ENCODE measurements at regions not wholly inside any gene's neighbourhood (a gene's known extent, or its start where the extent isn't known, plus 50 kb on each side); places are given as distances from the start of the nearest gene placed in this dataset.

DNA sequence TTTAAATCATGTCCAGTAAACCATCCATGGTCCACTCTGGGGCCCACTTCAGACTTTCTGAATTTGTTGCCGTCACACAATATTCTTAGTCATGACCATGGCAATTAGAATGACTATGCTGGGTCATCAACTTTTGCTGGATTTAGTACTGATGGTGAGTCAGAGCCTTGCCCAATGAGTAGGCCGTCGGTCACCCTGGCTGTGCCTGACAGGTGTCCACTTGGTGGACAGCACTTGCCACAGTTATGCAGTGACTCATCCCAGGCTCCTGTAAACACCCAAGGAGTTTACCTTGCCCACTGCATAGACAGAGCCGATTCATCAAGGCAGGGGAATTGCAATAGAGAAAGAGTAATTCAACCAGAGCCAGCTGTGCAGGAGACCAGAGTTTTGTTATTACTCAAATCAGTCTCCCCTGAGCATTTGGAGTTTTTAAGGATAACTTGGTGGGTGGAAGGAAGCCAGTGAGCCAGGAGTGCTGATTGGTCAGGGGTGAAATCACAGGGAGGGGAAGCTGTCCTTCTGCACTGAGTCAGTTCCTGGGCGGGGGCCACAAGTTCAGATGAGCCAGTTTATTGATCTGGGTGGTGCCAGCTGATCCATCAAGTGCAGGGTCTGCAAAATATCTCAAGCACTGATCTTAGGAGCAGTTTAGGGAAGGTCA lies 333.8 kb downstream of the PTPRU start:
- Histone ChIP-seq H3K9me3 (peaks cover 0 to 9% (median 0%) of the 10 kb centered on the region in 3 donors), H3K4me1 (peaks cover 0 to 4% of the 10 kb centered on the region in 2 donors), H3K27ac (peak overlapping the region in 2 of 4 donors; percentile 59 to 61), H3K4me3 (no peak overlapping the region), H3K36me3 (no peaks in the 10 kb centered on the region), H3K27me3 (peaks cover 0 to 2% (median 0%) of the 10 kb centered on the region in 3 donors)
- intact Hi-C loops (cut with DNase I; ENCODE audit: low total_unique reads) (loop anchor here (10.0 kb wide), 1 partner anchor 955 kb away; no protein-coding TSS in a partner anchor), in situ Hi-C loops (cut with MboI; ENCODE audit: low sequenced_read_pairs in 4 of 4) (no loop called here)
- TF ChIP-seq POLR2A (IDR thresholded peaks at IDR 0.05) = no peak
- TF ChIP-seq, protein P1, sequence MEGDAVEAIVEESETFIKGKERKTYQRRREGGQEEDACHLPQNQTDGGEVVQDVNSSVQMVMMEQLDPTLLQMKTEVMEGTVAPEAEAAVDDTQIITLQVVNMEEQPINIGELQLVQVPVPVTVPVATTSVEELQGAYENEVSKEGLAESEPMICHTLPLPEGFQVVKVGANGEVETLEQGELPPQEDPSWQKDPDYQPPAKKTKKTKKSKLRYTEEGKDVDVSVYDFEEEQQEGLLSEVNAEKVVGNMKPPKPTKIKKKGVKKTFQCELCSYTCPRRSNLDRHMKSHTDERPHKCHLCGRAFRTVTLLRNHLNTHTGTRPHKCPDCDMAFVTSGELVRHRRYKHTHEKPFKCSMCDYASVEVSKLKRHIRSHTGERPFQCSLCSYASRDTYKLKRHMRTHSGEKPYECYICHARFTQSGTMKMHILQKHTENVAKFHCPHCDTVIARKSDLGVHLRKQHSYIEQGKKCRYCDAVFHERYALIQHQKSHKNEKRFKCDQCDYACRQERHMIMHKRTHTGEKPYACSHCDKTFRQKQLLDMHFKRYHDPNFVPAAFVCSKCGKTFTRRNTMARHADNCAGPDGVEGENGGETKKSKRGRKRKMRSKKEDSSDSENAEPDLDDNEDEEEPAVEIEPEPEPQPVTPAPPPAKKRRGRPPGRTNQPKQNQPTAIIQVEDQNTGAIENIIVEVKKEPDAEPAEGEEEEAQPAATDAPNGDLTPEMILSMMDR (IDR thresholded peaks at IDR 0.05 in 4 of 5, conservative IDR thresholded peaks at IDR 0.05 in 1 of 5) = no peak
- ATAC-seq (peak; percentile 97), DNase-seq (peak; percentile 43 to 84)

DNA sequence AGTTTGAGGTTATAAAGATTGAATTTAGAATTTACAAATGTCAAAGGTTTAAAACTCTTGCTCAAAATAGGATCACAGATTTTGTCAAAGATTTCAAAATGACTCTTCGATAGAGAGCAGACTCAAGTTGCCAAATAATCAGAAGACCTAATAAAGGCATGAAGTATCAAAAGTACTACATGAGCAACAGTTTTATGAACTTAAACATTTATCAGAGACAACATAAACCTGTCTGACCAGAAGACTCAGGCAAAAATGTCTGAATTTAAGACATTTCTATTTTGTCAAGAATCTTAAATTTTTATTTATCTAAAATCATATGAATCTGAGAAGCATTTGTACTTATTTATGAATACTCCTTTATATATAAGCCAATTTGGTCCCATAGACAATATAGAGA lies 330.9 kb downstream of the PTPRU start:
- H3K4me3 ChIP-seq = no peak overlapping the region
- H3K27me3 ChIP-seq = peaks cover 0 to 2% (median 0%) of the 10 kb centered on the region in 3 donors
- DNase-seq (no peak), ATAC-seq (no peak)
- H3K36me3 ChIP-seq = no peaks in the 10 kb centered on the region
- in situ Hi-C loops (cut with MboI; ENCODE audit: low sequenced_read_pairs in 4 of 4) = no loop called here
- H3K27ac ChIP-seq = no peak overlapping the region
- peaks cover 0 to 4% of the 10 kb centered on the region in 2 donors for H3K4me1 ChIP-seq
- TF ChIP-seq POLR2A (IDR thresholded peaks at IDR 0.05) = no peak
- TF ChIP-seq, protein P1 (IDR thresholded peaks at IDR 0.05 in 4 of 5, conservative IDR thresholded peaks at IDR 0.05 in 1 of 5) = no peak
- intact Hi-C loops (cut with DNase I; ENCODE audit: low total_unique reads) = no loop called here
- peaks cover 0 to 9% (median 0%) of the 10 kb centered on the region in 3 donors for H3K9me3 ChIP-seq

DNA sequence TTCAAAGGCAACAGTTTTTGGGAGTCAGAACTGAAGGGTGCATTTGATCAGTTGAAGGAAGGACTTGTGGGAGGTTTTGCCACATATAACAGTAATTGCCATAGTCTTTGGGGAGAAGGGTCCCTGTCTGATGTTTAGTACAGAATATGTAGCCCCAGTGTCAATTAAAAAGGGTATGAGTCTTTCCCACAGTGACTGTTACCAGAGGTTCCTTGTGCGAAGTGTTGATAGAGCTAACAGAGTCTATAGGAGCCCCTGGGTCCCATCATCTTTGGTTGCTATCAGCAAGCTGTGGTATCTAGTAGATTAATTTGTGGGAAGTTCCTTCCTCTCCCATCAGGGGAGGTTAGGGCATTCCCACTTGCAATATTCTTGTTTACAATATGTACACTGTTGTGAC lies 329.2 kb downstream of the PTPRU start:
- Histone ChIP-seq H3K4me3 (no peak overlapping the region), H3K27me3 (peaks cover 0 to 2% (median 0%) of the 10 kb centered on the region in 3 donors), H3K9me3 (peaks cover 0 to 9% (median 0%) of the 10 kb centered on the region in 3 donors), H3K4me1 (peaks cover 0 to 4% of the 10 kb centered on the region in 2 donors), H3K36me3 (no peaks in the 10 kb centered on the region), H3K27ac (no peak overlapping the region)
- no peak for ATAC-seq
- intact Hi-C loops (cut with DNase I; ENCODE audit: low total_unique reads) (no loop called here), in situ Hi-C loops (cut with MboI; ENCODE audit: low sequenced_read_pairs in 4 of 4) (no loop called here)
- DNase-seq = no peak
- no peak for TF ChIP-seq POLR2A (IDR thresholded peaks at IDR 0.05)
- TF ChIP-seq, protein P1 (IDR thresholded peaks at IDR 0.05 in 4 of 5, conservative IDR thresholded peaks at IDR 0.05 in 1 of 5) = no peak

DNA sequence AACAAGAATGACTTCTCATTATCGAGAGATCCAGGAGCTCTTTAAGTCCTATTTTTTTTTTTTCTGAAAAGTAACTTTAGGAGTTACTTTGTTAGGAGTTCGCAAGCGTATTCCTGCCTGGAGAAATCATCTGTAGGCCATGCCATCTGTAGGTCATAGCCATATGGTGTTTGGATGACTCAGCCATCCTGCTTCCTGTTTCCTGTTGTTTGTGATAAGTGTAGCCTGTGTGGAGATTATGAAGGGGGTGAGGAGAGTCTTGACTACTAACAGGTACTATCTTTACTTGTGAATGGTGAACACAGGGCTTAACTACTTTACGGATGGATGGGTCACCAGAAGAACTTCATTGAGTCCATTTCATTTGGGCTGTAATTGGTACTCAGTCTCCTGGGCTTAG lies 327.2 kb downstream of the PTPRU start:
- intact Hi-C loops (cut with DNase I; ENCODE audit: low total_unique reads) = no loop called here
- in situ Hi-C loops (cut with MboI; ENCODE audit: low sequenced_read_pairs in 4 of 4) = no loop called here
- no peak for DNase-seq

More for the DNA sequence above, 327.2 kb downstream of the PTPRU start:
- peaks cover 0 to 9% (median 0%) of the 10 kb centered on the region in 3 donors for H3K9me3 ChIP-seq
- no peak for TF ChIP-seq POLR2A (IDR thresholded peaks at IDR 0.05)
- TF ChIP-seq, protein P1 (IDR thresholded peaks at IDR 0.05 in 4 of 5, conservative IDR thresholded peaks at IDR 0.05 in 1 of 5) = no peak
- no peak overlapping the region for H3K27ac ChIP-seq
- no peak for ATAC-seq
- H3K27me3 ChIP-seq = peaks cover 0 to 2% (median 0%) of the 10 kb centered on the region in 3 donors
- H3K4me3 ChIP-seq = peak overlapping the region in 1 of 4 donors; percentile 9
- no peaks in the 10 kb centered on the region for H3K36me3 ChIP-seq
- H3K4me1 ChIP-seq = no peaks in the 10 kb centered on the region

Measured in gastrocnemius medialis (tissue), 4 donors.